K562 (cell line): ENCODE measurements at regions not wholly inside any gene's neighbourhood (a gene's known extent, or its start where the extent isn't known, plus 50 kb on each side); places are given as distances from the start of the nearest gene placed in this dataset.

Experiments
- CHD4 ChIP-seq: fragments of 200-600 bp; sonication (generic); IDR thresholded peaks from 3 replicates; pipeline ENCODE4 v1.6.1; 2012; ENCODE audit warnings: low read depth, mild to moderate bottlenecking, mixed read lengths, low read length, inconsistent platforms; ENCODE audit not compliant: insufficient read depth, insufficient replicate concordance, poor library complexity, severe bottlenecking
- ELF4 ChIP-seq: fragments of 450-650 bp; formaldehyde crosslinking; IDR thresholded peaks from 2 replicates; pipeline ENCODE4 v1.4.0; 2022; ENCODE audit warnings: missing genetic modification characterization
- KLF6 ChIP-seq: fragments of 250-450 bp; sonication (Bioruptor Pico); IDR thresholded peaks from 2 replicates; pipeline ENCODE4 v1.4.0; 2020; ENCODE audit warnings: mild to moderate bottlenecking, moderate library complexity, borderline replicate concordance
- NFE2 ChIP-seq: IDR thresholded peaks from 2 replicates; pipeline ENCODE4 v1.6.1; 2014; ENCODE audit warnings: antibody characterized with exemption, low read depth
- SAFB ChIP-seq: fragments of 200-400 bp; formaldehyde crosslinking; IDR thresholded peaks from 2 replicates; pipeline ENCODE4 v1.6.1; 2017; ENCODE audit warnings: low read depth, low read length, borderline replicate concordance
- TAF1 ChIP-seq: IDR thresholded peaks from 2 replicates; pipeline ENCODE4 v1.6.1; 2011; ENCODE audit warnings: mild to moderate bottlenecking, low read length, moderate library complexity; ENCODE audit not compliant: insufficient read depth, control insufficient read depth, severe bottlenecking; ENCODE audit errors: extremely low read depth
- TBL1XR1 ChIP-seq, 2 experiments: IDR thresholded peaks; 2 replicates each; pipeline ENCODE4 v1.6.1; 2012; ENCODE audit warnings: improper control_type of control experiment in 2 of 2, low read length in 2 of 2, mild to moderate bottlenecking in 1 of 2
- YY1 ChIP-seq, 3 experiments: IDR thresholded peaks; 2 replicates each; pipeline ENCODE4 v1.6.1; 2011; ENCODE audit warnings: low read length in 2 of 3, mild to moderate bottlenecking in 2 of 3, moderate library complexity in 2 of 3, borderline replicate concordance in 1 of 3, control low read depth in 1 of 3, low read depth in 1 of 3; ENCODE audit not compliant: insufficient read depth in 3 of 3, insufficient replicate concordance in 2 of 3, control insufficient read depth in 1 of 3, insufficient read length in 1 of 3; ENCODE audit errors: extremely low read depth in 1 of 3
- ZNF778 ChIP-seq: fragments of 450-650 bp; formaldehyde crosslinking; IDR thresholded peaks from 2 replicates; pipeline ENCODE4 v1.4.0; 2020; ENCODE audit warnings: mild to moderate bottlenecking, moderate library complexity
- TF ChIP-seq, protein P1 (sequence below): fragments of 450-650 bp; formaldehyde crosslinking; IDR thresholded peaks from 2 replicates; pipeline ENCODE4 v1.4.0; 2022; ENCODE audit warnings: missing genetic modification characterization
- TF ChIP-seq, protein P2 (sequence below): fragments of 200-800 bp; sonication (Bioruptor generic); IDR thresholded peaks from 2 replicates; pipeline ENCODE4 v1.6.1; 2017; ENCODE audit warnings: missing genetic modification characterization, missing compliant biosample characterization
- TF ChIP-seq, protein P3 (sequence below), 3 experiments: IDR thresholded peaks in 2 of 3; conservative IDR thresholded peaks in 1 of 3; 2 replicates each; pipeline ENCODE4 v1.5.1; 2011 to 2012; ENCODE audit warnings: low read length in 3 of 3, mild to moderate bottlenecking in 3 of 3, control low read depth in 2 of 3, improper control_type of control experiment in 1 of 3, inconsistent platforms in 1 of 3, low read depth in 1 of 3, mixed read lengths in 1 of 3, moderate library complexity in 1 of 3; ENCODE audit not compliant: insufficient read depth in 2 of 3
- TF ChIP-seq, protein P4 (sequence below): fragments of 250-450 bp; sonication (Bioruptor Pico); IDR thresholded peaks from 2 replicates; pipeline ENCODE4 v1.5.0; 2021; ENCODE audit warnings: mild to moderate bottlenecking, moderate library complexity

DNA sequence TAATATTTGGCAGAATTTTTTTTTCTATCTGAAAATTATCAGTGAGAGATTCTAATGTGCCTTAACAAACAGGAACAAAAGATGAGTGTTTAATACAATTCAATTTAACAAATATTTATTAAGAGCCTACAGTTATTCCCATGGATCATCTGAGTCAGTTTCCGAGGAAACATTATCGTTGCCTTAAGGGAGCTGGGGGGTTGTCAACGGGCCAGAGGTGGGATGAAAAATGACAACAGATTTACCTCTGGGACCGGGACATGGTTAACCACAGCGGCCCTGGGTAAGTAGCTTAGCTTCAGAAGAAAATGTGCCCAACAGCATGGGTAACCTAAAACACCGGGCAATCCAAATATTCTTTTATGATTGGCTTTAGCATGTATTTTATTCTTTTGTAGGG lies 113.6 kb downstream of the DAD1 start:
- TF ChIP-seq, protein P1, sequence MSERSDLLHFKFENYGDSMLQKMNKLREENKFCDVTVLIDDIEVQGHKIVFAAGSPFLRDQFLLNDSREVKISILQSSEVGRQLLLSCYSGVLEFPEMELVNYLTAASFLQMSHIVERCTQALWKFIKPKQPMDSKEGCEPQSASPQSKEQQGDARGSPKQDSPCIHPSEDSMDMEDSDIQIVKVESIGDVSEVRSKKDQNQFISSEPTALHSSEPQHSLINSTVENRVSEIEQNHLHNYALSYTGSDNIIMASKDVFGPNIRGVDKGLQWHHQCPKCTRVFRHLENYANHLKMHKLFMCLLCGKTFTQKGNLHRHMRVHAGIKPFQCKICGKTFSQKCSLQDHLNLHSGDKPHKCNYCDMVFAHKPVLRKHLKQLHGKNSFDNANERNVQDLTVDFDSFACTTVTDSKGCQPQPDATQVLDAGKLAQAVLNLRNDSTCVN (CRISPR knock-in tag): no peak
- no peak for TF ChIP-seq SAFB
- TF ChIP-seq TBL1XR1 (IDR thresholded peaks at IDR 0.05; ENCODE audit: low read length in 2 of 2): no peak
- no peak for TF ChIP-seq CHD4
- TF ChIP-seq, protein P2, sequence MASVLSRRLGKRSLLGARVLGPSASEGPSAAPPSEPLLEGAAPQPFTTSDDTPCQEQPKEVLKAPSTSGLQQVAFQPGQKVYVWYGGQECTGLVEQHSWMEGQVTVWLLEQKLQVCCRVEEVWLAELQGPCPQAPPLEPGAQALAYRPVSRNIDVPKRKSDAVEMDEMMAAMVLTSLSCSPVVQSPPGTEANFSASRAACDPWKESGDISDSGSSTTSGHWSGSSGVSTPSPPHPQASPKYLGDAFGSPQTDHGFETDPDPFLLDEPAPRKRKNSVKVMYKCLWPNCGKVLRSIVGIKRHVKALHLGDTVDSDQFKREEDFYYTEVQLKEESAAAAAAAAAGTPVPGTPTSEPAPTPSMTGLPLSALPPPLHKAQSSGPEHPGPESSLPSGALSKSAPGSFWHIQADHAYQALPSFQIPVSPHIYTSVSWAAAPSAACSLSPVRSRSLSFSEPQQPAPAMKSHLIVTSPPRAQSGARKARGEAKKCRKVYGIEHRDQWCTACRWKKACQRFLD (CRISPR knock-in tag): no peak
- TF ChIP-seq, protein P3, sequence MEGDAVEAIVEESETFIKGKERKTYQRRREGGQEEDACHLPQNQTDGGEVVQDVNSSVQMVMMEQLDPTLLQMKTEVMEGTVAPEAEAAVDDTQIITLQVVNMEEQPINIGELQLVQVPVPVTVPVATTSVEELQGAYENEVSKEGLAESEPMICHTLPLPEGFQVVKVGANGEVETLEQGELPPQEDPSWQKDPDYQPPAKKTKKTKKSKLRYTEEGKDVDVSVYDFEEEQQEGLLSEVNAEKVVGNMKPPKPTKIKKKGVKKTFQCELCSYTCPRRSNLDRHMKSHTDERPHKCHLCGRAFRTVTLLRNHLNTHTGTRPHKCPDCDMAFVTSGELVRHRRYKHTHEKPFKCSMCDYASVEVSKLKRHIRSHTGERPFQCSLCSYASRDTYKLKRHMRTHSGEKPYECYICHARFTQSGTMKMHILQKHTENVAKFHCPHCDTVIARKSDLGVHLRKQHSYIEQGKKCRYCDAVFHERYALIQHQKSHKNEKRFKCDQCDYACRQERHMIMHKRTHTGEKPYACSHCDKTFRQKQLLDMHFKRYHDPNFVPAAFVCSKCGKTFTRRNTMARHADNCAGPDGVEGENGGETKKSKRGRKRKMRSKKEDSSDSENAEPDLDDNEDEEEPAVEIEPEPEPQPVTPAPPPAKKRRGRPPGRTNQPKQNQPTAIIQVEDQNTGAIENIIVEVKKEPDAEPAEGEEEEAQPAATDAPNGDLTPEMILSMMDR (IDR thresholded peaks at IDR 0.05 in 2 of 3, conservative IDR thresholded peaks at IDR 0.05 in 1 of 3; ENCODE audit: insufficient read depth in 2 of 3, low read depth in 1 of 3, low read length in 3 of 3): no peak
- TF ChIP-seq ZNF778 (CRISPR knock-in tag): no peak
- TF ChIP-seq ELF4 (CRISPR knock-in tag): no peak
- no peak for TF ChIP-seq YY1 (IDR thresholded peaks at IDR 0.05; ENCODE audit: borderline replicate concordance in 1 of 3, control insufficient read depth in 1 of 3, extremely low read depth in 1 of 3, insufficient read depth in 3 of 3, insufficient read length in 1 of 3, insufficient replicate concordance in 2 of 3, low read depth in 1 of 3, low read length in 2 of 3)
- TF ChIP-seq NFE2: no peak
- TF ChIP-seq, protein P4, sequence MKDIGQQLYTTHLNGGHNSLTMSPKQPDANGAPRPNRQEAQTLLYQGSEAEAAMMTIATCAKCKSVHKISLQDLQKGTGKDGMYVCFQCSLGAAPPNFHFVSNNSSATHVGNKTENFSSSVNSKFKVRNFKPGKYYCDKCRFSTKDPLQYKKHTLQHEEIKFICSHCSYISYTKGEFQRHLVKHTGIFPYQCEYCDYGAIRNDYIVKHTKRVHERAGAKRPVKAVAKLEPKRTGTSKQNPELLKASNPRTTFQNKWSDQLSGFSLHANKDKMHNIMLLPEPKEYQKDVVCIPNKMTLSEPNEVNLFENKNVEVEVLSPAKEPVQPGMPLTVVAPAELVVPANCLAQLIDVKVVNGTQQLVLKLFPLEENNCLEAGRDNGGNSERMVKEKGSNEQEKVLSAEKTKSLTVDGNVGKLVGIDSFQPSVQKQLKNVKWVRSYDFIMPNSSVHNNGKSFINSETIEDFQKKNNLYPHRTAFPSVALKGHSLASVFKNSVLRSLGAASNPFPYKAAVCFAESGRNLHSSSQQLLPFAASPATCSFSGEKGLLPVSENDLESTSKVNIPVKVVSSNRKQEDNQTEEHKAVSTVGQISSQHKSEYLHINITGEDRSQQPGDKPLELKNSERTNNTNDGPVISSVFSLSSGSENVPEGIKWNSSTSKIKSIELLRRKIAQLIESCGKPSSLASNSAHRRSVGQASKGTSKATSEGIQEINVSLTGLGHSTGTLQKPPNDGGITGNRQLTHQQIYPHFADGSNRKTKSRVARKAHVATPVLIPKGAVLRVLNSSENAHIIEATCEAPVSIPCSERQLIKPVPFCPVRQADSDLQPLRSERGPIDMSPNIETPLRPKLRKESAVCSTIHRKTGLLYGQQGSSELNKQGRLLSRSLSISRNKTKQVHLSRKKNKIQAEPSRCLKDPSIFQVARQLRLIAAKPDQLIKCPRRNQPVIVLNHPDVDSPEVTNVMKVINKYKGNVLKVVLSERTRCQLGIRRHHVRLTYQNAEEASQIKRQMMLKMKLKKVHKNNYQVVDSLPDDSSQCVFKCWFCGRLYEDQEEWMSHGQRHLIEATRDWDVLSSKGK: no peak
- TF ChIP-seq KLF6: no peak
- TF ChIP-seq TAF1: no peak
